Choroid plexus epithelial cell (primary cell): ENCODE measurements at regions not wholly inside any gene's neighbourhood (a gene's known extent, or its start where the extent isn't known, plus 50 kb on each side); places are given as distances from the start of the nearest gene placed in this dataset.
A peak's percentile ranks its signal among the peaks of the same experiment; 100 is the strongest.

Experiments
- DNase-seq: peaks from one replicate; pipeline ENCODE4 v3.0.0-alpha.2; 2010; ENCODE audit warnings: low read depth
- H3K4me3 ChIP-seq: 2 replicates; pipeline ENCODE4 v1.5.1; 2011; ENCODE audit warnings: low read depth, mild to moderate bottlenecking, control low read depth, low read length, moderate library complexity
- CTCF ChIP-seq: conservative IDR thresholded peaks from 2 replicates; pipeline ENCODE4 v1.5.1; 2011; ENCODE audit warnings: low read depth, mild to moderate bottlenecking, control low read depth, inconsistent platforms, low read length, moderate library complexity

GRCh38 chr5:28281351-28281750, 1243.0 kb upstream of the CDH9 start:
- peak; percentile 73 for DNase-seq
- H3K4me3 ChIP-seq: no peak overlapping the region
- TF ChIP-seq CTCF: no peak

- no peak for TF ChIP-seq CTCF
- no peak overlapping the region for H3K4me3 ChIP-seq
- DNase-seq: no peak
Observed at GRCh38 chr5:28275931-28276330, 1237.5 kb upstream of the CDH9 start.

DNA sequence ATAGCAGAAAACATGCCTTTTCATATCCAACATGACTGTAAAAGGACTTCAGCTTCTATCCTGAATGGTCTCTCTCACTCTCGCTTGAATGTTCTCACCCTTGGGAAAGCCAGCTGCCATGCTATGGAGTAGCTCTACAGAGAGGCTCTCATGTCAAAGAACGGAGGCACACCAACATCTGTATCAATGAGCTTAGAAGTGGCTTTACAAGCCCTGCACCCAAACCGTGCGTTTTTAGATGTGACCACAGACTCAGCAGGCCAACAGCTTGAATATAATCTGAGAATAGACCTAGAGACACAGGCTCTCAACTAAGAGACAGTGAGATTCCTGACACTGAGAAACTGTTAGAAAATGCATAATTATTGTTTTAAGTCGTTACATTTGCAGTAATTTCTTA, 1231.6 kb upstream of the CDH9 start:
- no peak for DNase-seq
- no peak for TF ChIP-seq CTCF
- no peak overlapping the region for H3K4me3 ChIP-seq

DNA sequence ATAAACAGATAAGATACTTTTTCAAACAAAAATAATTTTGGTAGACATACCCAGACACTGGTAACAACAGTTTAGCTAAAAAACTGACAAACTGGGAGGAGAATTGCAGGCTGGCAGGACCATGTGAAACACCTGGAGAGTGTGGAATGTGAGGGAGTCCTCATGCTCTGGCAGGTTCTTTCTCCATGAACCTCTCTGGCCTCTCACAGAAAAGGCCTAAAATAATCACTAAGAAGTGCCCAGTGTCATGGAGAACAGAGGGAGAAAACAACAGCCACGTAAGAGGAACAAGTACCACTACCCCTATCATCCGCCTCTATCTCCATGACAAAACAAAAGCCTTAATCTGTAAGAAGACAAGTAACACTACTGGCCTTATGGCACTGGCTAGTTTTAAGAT, 1227.5 kb upstream of the CDH9 start:
- no peak for DNase-seq
- no peak overlapping the region for H3K4me3 ChIP-seq
- no peak for TF ChIP-seq CTCF

- TF ChIP-seq CTCF: no peak
- H3K4me3 ChIP-seq: no peak overlapping the region
- DNase-seq: no peak
Observed at GRCh38 chr5:28254846-28255245, 1216.5 kb upstream of the CDH9 start.

DNA sequence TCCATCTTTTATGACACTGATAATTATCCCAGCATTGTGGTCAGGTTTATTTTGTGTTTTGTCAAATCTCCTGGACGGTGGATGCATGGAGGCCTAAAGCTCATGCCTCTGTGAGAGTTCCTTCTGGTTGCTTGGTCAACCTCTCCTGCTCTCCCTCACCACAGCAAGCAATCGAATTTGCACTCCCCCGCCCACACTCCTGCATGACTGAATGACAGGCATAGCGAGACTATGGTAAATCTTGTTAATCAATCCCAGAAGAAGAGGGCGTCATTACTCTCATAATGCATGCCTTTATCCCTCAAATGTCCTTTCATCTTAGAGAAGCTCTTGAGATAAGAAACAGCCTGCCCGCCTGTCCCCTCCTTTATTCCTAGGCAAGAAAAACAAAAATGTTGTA, 1215.0 kb upstream of the CDH9 start:
- no peak overlapping the region for H3K4me3 ChIP-seq
- no peak for TF ChIP-seq CTCF
- no peak for DNase-seq

GRCh38 chr5:28249771-28250415, 1211.5 kb upstream of the CDH9 start:
- peak; percentile 30 for DNase-seq
- TF ChIP-seq CTCF: no peak
- no peak overlapping the region for H3K4me3 ChIP-seq
